Lower leg skin (tissue), 4 donors: ENCODE measurements at regions not wholly inside any gene's neighbourhood (a gene's known extent, or its start where the extent isn't known, plus 50 kb on each side); places are given as distances from the start of the nearest gene placed in this dataset.
A peak's percentile ranks its signal among the peaks of the same experiment; 100 is the strongest.

Experiments used
- DNase-seq, 2 donors: peaks; one replicate each; pipeline ENCODE4 v3.0.0-alpha.2; 2019; ENCODE audit warnings: low spot score in 2 of 2
- H3K4me3 ChIP-seq: fragments of 200-600 bp; sonication (generic); 2 replicates; pipeline ENCODE4 v1.5.1; 2017; ENCODE audit warnings: mild to moderate bottlenecking, low read depth; ENCODE audit not compliant: poor library complexity, severe bottlenecking
- CTCF ChIP-seq, 3 donors: fragments of 450-650 bp; IDR thresholded peaks; one replicate each; pipeline ENCODE4 v1.5.1; 2016; ENCODE audit warnings: antibody characterized with exemption in 3 of 3, mild to moderate bottlenecking in 3 of 3, moderate library complexity in 2 of 3
- POLR2A ChIP-seq, 2 donors: fragments of 450-650 bp; IDR thresholded peaks; one replicate each; pipeline ENCODE4 v1.6.1; 2016 to 2017; ENCODE audit warnings: antibody characterized with exemption in 2 of 2, mild to moderate bottlenecking in 1 of 2, moderate library complexity in 1 of 2
- WGBS, 2 donors: methylation state at CpG; one replicate each; pipeline ENCODE4 v1.1.5; 2018; 5-methylcytosine and 5-hydroxymethylcytosine counted together
- intact Hi-C: fragments of 100-400 bp; cut with DNase I; formaldehyde crosslinking; loops from one replicate; pipeline ENCODE4 v1.15.0; 2023; ENCODE audit warnings: low total_unique reads

GRCh38 chr18:37636831-37637477, 71.4 kb upstream of the CELF4 start:
- TF ChIP-seq CTCF (IDR thresholded peaks at IDR 0.05) (no peak), POLR2A (IDR thresholded peaks at IDR 0.05) (no peak)
- intact Hi-C loops: no loop called here
- no peak for DNase-seq
- no peak overlapping the region for H3K4me3 ChIP-seq
- WGBS, 2 donors: 83 to 87% methylated on average over 8 of the region's 8 CpGs

GRCh38 chr18:37634516-37634915, 68.9 kb upstream of the CELF4 start:
- no peak overlapping the region for H3K4me3 ChIP-seq
- DNase-seq: peak in 1 of 2 donors; percentile 45
- TF ChIP-seq POLR2A (IDR thresholded peaks at IDR 0.05) (no peak), CTCF (IDR thresholded peaks at IDR 0.05) (no peak)
- intact Hi-C loops: no loop called here
- 73 to 76% methylated on average over 2 of the region's 2 CpGs for WGBS, 2 donors

GRCh38 chr18:37631422-37631821, 65.8 kb upstream of the CELF4 start:
- DNase-seq: no peak
- WGBS, 2 donors: 84 to 87% methylated on average over 4 of the region's 4 CpGs
- no peak overlapping the region for H3K4me3 ChIP-seq
- intact Hi-C loops: no loop called here
- TF ChIP-seq POLR2A (IDR thresholded peaks at IDR 0.05) (no peak), CTCF (IDR thresholded peaks at IDR 0.05) (no peak)

DNA sequence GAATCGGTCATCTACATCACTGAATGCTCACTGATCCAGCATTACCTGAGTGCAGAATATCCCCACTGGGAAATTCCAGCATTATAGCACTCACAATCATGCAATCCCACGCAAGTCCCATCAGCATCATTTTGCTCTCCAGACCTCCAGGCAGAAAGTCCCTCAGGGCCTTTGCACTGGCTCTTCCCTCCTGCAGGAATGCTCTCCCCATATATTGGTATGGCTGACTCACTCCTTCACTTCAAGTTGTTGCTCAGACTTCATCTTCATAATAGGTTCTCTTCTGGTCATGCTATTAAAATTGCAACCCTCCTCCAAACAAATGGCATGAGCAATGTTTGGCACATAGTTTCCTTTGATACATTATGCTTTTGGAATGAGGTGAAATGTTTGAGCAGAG, 64.7 kb upstream of the CELF4 start:
- intact Hi-C loops: no loop called here
- WGBS, 2 donors: 84 to 90% methylated on average over 2 of the region's 2 CpGs
- TF ChIP-seq CTCF (IDR thresholded peaks at IDR 0.05): no peak
- H3K4me3 ChIP-seq: no peak overlapping the region
- DNase-seq: peak in 1 of 2 donors; percentile 12

GRCh38 chr18:37628470-37629220, 63.0 kb upstream of the CELF4 start:
- intact Hi-C loops: no loop called here
- TF ChIP-seq POLR2A (IDR thresholded peaks at IDR 0.05) (no peak), CTCF (IDR thresholded peaks at IDR 0.05) (no peak)
- DNase-seq: peak in 1 of 2 donors; percentile 26
- no peak overlapping the region for H3K4me3 ChIP-seq
- WGBS, 2 donors: 84 to 90% methylated on average over 3 of the region's 3 CpGs
